K562 (cell line): ENCODE measurements at regions not wholly inside any gene's neighbourhood (a gene's known extent, or its start where the extent isn't known, plus 50 kb on each side); places are given as distances from the start of the nearest gene placed in this dataset.

ENCODE experiments used
- CHD4 ChIP-seq: fragments of 200-600 bp; sonication (generic); IDR thresholded peaks from 3 replicates; pipeline ENCODE4 v1.6.1; 2012; ENCODE audit warnings: low read depth, mild to moderate bottlenecking, mixed read lengths, low read length, inconsistent platforms; ENCODE audit not compliant: insufficient read depth, insufficient replicate concordance, poor library complexity, severe bottlenecking
- KAT8 ChIP-seq: fragments of 450-650 bp; IDR thresholded peaks from 2 replicates; pipeline ENCODE4 v1.6.1; 2016; ENCODE audit warnings: low read depth, mild to moderate bottlenecking
- MTF1 ChIP-seq: fragments of 250-450 bp; sonication (Bioruptor Pico); IDR thresholded peaks from 2 replicates; pipeline ENCODE4 v1.9.0; 2021; ENCODE audit warnings: moderate library complexity, mild to moderate bottlenecking, inconsistent platforms, borderline replicate concordance
- POLR2AphosphoS5 ChIP-seq: IDR thresholded peaks from 2 replicates; pipeline ENCODE4 v1.6.1; 2011; ENCODE audit warnings: mild to moderate bottlenecking, low read depth, low read length, moderate library complexity; ENCODE audit not compliant: control insufficient read depth, insufficient read depth
- TAF1 ChIP-seq: IDR thresholded peaks from 2 replicates; pipeline ENCODE4 v1.6.1; 2011; ENCODE audit warnings: mild to moderate bottlenecking, low read length, moderate library complexity; ENCODE audit not compliant: insufficient read depth, control insufficient read depth, severe bottlenecking; ENCODE audit errors: extremely low read depth
- TCFL5 ChIP-seq: fragments of 250-450 bp; sonication (Bioruptor Pico); conservative IDR thresholded peaks from 2 replicates; pipeline ENCODE4 v1.6.1; 2021; ENCODE audit warnings: mild to moderate bottlenecking, moderate library complexity, matching md5 sums
- ZNF121 ChIP-seq: sonication (generic); formaldehyde crosslinking; conservative IDR thresholded peaks from 2 replicates; pipeline ENCODE4 v1.8.0; 2022; ENCODE audit warnings: missing genetic modification reagents

GRCh38 chr5:6937677-6938076, 224.4 kb downstream of the TENT4A start:
- TF ChIP-seq CHD4 (no peak), TAF1 (no peak), POLR2AphosphoS5 (no peak), ZNF121 (CRISPR knock-in tag) (no peak), KAT8 (no peak), TCFL5 (CRISPR knock-in tag) (no peak), MTF1 (CRISPR knock-in tag) (no peak)
